ENCODE measurements at regions not wholly inside any gene's neighbourhood (a gene's known extent, or its start where the extent isn't known, plus 50 kb on each side); places are given as distances from the start of the nearest gene placed in this dataset.

DNA sequence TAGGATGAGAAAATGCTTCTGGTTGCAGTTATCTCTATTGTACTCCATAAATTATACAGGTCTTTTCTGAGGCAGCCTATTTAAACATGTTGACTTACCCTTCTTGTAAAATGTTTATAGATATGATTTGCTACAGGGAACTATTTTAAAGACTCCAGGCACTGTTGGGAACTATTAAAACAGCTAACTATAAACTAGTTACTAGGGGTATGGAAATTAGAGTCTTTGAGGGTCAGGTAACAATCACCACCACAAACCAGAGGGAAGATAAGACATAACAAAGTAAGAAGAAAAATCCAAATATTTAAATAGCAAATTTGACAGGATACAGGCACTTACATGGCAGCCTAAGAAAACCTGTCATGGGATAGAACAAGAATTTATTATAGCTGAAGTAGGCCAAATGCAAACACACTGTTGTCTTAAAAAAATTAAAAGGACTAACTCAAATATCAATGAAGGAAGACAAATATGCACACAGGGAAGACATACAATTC, 251.0 kb upstream of the CWC22 start:
- no peaks in the 10 kb centered on the region for H3K27me3 ChIP-seq
- DNase-seq = no peak

DNA sequence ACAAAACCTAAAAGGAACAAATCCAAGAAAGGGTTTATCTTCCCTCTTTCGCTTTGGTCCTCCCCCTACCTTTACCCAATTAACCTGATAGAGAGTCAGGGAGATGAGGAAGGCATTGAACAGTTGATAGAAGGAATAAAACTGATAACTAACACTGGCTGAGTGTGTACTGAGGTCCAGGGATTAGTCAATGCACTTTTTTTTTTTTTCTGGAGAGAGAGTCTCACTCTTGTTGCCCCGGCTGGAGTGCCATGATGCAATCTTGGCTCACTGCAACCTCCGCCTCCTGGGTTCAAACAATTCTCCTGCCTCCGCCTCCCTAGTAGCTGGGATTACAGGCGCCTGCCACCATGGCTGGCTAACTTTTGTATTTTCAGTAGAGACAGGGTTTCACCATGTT, 250.2 kb upstream of the CWC22 start:
- Histone ChIP-seq H3K36me3 (no peaks in the 10 kb centered on the region), H3K4me1 (no peaks in the 10 kb centered on the region), H3K27me3 (no peaks in the 10 kb centered on the region), H3K4me3 (no peak overlapping the region), H3K9me3 (no peaks in the 10 kb centered on the region), H3K27ac (no peak overlapping the region)
- no peak for DNase-seq
- intact Hi-C loops (cut with DNase I; ENCODE audit: low total_unique reads) = no loop called here
- TF ChIP-seq POLR2A (IDR thresholded peaks at IDR 0.05) = no peak
- TF ChIP-seq, protein P1, sequence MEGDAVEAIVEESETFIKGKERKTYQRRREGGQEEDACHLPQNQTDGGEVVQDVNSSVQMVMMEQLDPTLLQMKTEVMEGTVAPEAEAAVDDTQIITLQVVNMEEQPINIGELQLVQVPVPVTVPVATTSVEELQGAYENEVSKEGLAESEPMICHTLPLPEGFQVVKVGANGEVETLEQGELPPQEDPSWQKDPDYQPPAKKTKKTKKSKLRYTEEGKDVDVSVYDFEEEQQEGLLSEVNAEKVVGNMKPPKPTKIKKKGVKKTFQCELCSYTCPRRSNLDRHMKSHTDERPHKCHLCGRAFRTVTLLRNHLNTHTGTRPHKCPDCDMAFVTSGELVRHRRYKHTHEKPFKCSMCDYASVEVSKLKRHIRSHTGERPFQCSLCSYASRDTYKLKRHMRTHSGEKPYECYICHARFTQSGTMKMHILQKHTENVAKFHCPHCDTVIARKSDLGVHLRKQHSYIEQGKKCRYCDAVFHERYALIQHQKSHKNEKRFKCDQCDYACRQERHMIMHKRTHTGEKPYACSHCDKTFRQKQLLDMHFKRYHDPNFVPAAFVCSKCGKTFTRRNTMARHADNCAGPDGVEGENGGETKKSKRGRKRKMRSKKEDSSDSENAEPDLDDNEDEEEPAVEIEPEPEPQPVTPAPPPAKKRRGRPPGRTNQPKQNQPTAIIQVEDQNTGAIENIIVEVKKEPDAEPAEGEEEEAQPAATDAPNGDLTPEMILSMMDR (IDR thresholded peaks at IDR 0.05) = no peak

More for the DNA sequence above, 251.0 kb upstream of the CWC22 start:
- Histone ChIP-seq H3K27ac (no peak overlapping the region), H3K4me3 (no peak overlapping the region), H3K4me1 (no peaks in the 10 kb centered on the region), H3K36me3 (no peaks in the 10 kb centered on the region), H3K9me3 (no peaks in the 10 kb centered on the region)
- TF ChIP-seq, protein P1 (IDR thresholded peaks at IDR 0.05) = no peak
- no peak for TF ChIP-seq POLR2A (IDR thresholded peaks at IDR 0.05)
- intact Hi-C loops (cut with DNase I; ENCODE audit: low total_unique reads) = no loop called here

DNA sequence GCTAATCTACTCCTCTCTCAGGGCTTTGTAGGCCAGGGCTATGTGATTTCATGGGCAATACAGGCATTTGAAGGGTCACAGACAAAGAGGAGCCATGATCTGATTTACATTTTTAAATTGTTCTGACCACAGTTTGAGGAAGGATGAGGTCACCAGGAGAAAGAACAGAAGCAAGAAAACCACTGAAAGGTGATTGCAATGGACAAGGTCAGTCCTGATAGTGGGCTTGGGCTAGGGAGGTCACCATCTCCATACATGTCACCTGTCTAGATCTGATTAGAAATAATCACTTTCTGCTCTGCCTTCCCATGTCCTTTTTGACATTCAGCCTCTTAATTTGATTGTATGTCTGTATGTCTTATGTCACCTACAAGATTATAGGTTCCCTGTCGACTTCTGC, 248.9 kb upstream of the CWC22 start:
- Histone ChIP-seq H3K4me3 (no peak overlapping the region), H3K27ac (no peak overlapping the region), H3K36me3 (no peaks in the 10 kb centered on the region), H3K27me3 (no peaks in the 10 kb centered on the region), H3K4me1 (no peaks in the 10 kb centered on the region), H3K9me3 (no peaks in the 10 kb centered on the region)
- intact Hi-C loops (cut with DNase I; ENCODE audit: low total_unique reads) = no loop called here
- TF ChIP-seq, protein P1 (IDR thresholded peaks at IDR 0.05) = no peak
- TF ChIP-seq POLR2A (IDR thresholded peaks at IDR 0.05) = no peak
- no peak for DNase-seq

DNA sequence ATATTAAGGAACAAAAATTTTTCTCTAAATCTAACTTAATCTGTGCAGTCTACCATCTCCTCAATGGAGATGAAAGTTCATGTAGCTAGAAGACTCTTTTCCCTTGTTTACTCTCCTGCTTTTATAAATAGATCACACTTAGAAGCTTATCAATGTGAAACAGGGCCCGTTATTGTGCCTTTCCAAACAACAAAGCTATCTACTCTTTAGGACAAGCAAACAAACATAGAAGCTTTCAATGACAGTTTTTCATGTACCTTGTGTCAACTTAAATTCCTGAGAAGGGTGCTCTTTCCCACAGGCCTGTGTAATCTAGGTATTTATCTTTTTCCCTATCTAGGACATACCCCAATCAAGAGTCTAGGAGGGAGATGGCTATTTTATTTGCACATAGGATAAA, 247.8 kb upstream of the CWC22 start:
- TF ChIP-seq, protein P1 (IDR thresholded peaks at IDR 0.05) = no peak
- no peak for TF ChIP-seq POLR2A (IDR thresholded peaks at IDR 0.05)
- intact Hi-C loops (cut with DNase I; ENCODE audit: low total_unique reads) = no loop called here
- H3K36me3 ChIP-seq = no peaks in the 10 kb centered on the region
- H3K4me1 ChIP-seq = no peaks in the 10 kb centered on the region
- no peaks in the 10 kb centered on the region for H3K27me3 ChIP-seq
- H3K27ac ChIP-seq = no peak overlapping the region
- no peaks in the 10 kb centered on the region for H3K9me3 ChIP-seq
- no peak for DNase-seq
- no peak overlapping the region for H3K4me3 ChIP-seq

DNA sequence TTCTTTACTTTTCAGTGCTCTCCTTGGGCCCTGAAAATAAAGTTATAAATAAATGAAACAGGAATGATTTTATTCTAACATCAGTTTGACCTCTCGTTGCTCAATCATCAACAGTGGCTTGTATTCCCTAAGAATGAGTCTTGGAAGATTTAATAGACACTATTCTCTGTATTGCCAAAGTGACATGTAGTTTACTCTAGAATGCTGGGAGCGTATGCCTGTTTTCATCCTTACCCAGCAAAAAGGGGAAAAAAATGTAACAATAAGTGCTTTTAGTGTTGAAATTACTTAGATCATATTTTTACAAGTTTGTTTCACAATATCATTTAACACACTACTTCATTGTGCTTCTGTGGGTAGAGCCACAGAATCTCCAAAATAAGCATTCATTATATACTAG, 240.6 kb upstream of the CWC22 start:
- Histone ChIP-seq H3K36me3 (no peaks in the 10 kb centered on the region), H3K27ac (no peak overlapping the region), H3K27me3 (no peaks in the 10 kb centered on the region), H3K9me3 (no peaks in the 10 kb centered on the region), H3K4me1 (no peaks in the 10 kb centered on the region), H3K4me3 (no peak overlapping the region)
- TF ChIP-seq, protein P1 (IDR thresholded peaks at IDR 0.05) = no peak
- no peak for TF ChIP-seq POLR2A (IDR thresholded peaks at IDR 0.05)
- intact Hi-C loops (cut with DNase I; ENCODE audit: low total_unique reads) = no loop called here
- DNase-seq = no peak
